ENCODE measurements at regions not wholly inside any gene's neighbourhood (a gene's known extent, or its start where the extent isn't known, plus 50 kb on each side); places are given as distances from the start of the nearest gene placed in this dataset.
"Not testable (repeated sequence)": the region's sequence is repeated elsewhere in the genome, so short reads cannot be mapped to it uniquely, and the experiment has no call there.

GRCh38 chr1:69077198-69077597, 490.5 kb upstream of the LRRC7 start:
- no peak overlapping the region for H3K27ac Mint-ChIP-seq
- no peaks in the 10 kb centered on the region for H3K27me3 Mint-ChIP-seq
- peaks cover 0 to 13% (median 3%) of the 10 kb centered on the region in 7 donors for H3K9me3 Mint-ChIP-seq
- H3K4me3 Mint-ChIP-seq, result no peak overlapping the region
- no peak for DNase-seq
- no peaks in the 10 kb centered on the region for H3K36me3 Mint-ChIP-seq
- ATAC-seq (ENCODE audit: low read depth in 2 of 2), result no peak
- H3K4me1 Mint-ChIP-seq, result no peaks in the 10 kb centered on the region

GRCh38 chr1:69077633-69078032, 490.1 kb upstream of the LRRC7 start:
- H3K36me3 Mint-ChIP-seq, result no peaks in the 10 kb centered on the region
- DNase-seq (no peak), ATAC-seq (ENCODE audit: low read depth in 2 of 2) (no peak)
- H3K27ac Mint-ChIP-seq, result no peak overlapping the region
- H3K4me3 Mint-ChIP-seq, result no peak overlapping the region
- H3K9me3 Mint-ChIP-seq, result peaks cover 0 to 9% (median 3%) of the 10 kb centered on the region in 7 donors
- no peaks in the 10 kb centered on the region for H3K27me3 Mint-ChIP-seq
- no peaks in the 10 kb centered on the region for H3K4me1 Mint-ChIP-seq

GRCh38 chr1:69081668-69082067, 486.1 kb upstream of the LRRC7 start:
- H3K4me1 Mint-ChIP-seq, result no peaks in the 10 kb centered on the region
- no peaks in the 10 kb centered on the region for H3K27me3 Mint-ChIP-seq
- ATAC-seq (ENCODE audit: low read depth in 2 of 2) (no peak), DNase-seq (no peak)
- no peak overlapping the region for H3K27ac Mint-ChIP-seq
- no peaks in the 10 kb centered on the region for H3K36me3 Mint-ChIP-seq
- peaks cover 0 to 11% (median 0%) of the 10 kb centered on the region in 7 donors for H3K9me3 Mint-ChIP-seq
- no peak overlapping the region for H3K4me3 Mint-ChIP-seq

- H3K36me3 Mint-ChIP-seq, result no peaks in the 10 kb centered on the region
- no peaks in the 10 kb centered on the region for H3K4me1 Mint-ChIP-seq
- H3K9me3 Mint-ChIP-seq, result peaks cover 0 to 11% (median under 1%) of the 10 kb centered on the region in 7 donors
- H3K4me3 Mint-ChIP-seq, result no peak overlapping the region
- DNase-seq (no peak), ATAC-seq (ENCODE audit: low read depth in 2 of 2) (no peak)
- H3K27me3 Mint-ChIP-seq, result no peaks in the 10 kb centered on the region
- no peak overlapping the region for H3K27ac Mint-ChIP-seq
Observed at GRCh38 chr1:69082312-69082711, 485.4 kb upstream of the LRRC7 start.

GRCh38 chr1:69086148-69086547, 481.6 kb upstream of the LRRC7 start:
- ATAC-seq (ENCODE audit: low read depth in 2 of 2), result no peak
- Mint-ChIP-seq H3K9me3 (peaks cover 0 to 29% (median 10%) of the 10 kb centered on the region in 7 donors), H3K4me1 (no peaks in the 10 kb centered on the region), H3K4me3 (no peak overlapping the region), H3K27ac (no peak overlapping the region), H3K27me3 (no peaks in the 10 kb centered on the region), H3K36me3 (peaks cover 0 to under 1% of the 10 kb centered on the region in 2 donors)
- no peak for DNase-seq

- no peak overlapping the region for H3K4me3 Mint-ChIP-seq
- ATAC-seq (ENCODE audit: low read depth in 2 of 2), result no peak
- H3K27ac Mint-ChIP-seq, result no peak overlapping the region
- H3K27me3 Mint-ChIP-seq, result no peaks in the 10 kb centered on the region
- H3K4me1 Mint-ChIP-seq, result no peaks in the 10 kb centered on the region
- H3K9me3 Mint-ChIP-seq, result peaks cover 6 to 29% (median 12%) of the 10 kb centered on the region in 7 donors
- no peak for DNase-seq
- peaks cover 0 to 7% of the 10 kb centered on the region in 2 donors for H3K36me3 Mint-ChIP-seq
Observed at GRCh38 chr1:69088571-69088970, 479.2 kb upstream of the LRRC7 start.

GRCh38 chr1:69090170-69090569, 477.6 kb upstream of the LRRC7 start:
- Mint-ChIP-seq H3K4me3 (no peak overlapping the region), H3K36me3 (peaks cover 0 to 7% of the 10 kb centered on the region in 2 donors), H3K27me3 (no peaks in the 10 kb centered on the region), H3K9me3 (peaks cover 6 to 30% (median 12%) of the 10 kb centered on the region in 7 donors), H3K27ac (no peak overlapping the region), H3K4me1 (no peaks in the 10 kb centered on the region)
- DNase-seq (no peak), ATAC-seq (ENCODE audit: low read depth in 2 of 2) (no peak)

GRCh38 chr1:69090752-69091151, 477.0 kb upstream of the LRRC7 start:
- Mint-ChIP-seq H3K36me3 (peaks cover 0 to 7% of the 10 kb centered on the region in 2 donors), H3K4me1 (no peaks in the 10 kb centered on the region), H3K9me3 (peaks cover 5 to 30% (median 12%) of the 10 kb centered on the region in 7 donors), H3K4me3 (no peak overlapping the region), H3K27me3 (no peaks in the 10 kb centered on the region), H3K27ac (no peak overlapping the region)
- no peak for DNase-seq
- no peak for ATAC-seq (ENCODE audit: low read depth in 2 of 2)

- H3K27ac Mint-ChIP-seq; H3K4me1 Mint-ChIP-seq; H3K27me3 Mint-ChIP-seq; H3K4me3 Mint-ChIP-seq; H3K36me3 Mint-ChIP-seq; DNase-seq; ATAC-seq (ENCODE audit: low read depth in 2 of 2): not testable (repeated sequence)
- H3K9me3 Mint-ChIP-seq, result peaks cover 0 to 14% (median 6%) of the 10 kb centered on the region in 7 donors
Observed at GRCh38 chr1:69102058-69102457, 465.7 kb upstream of the LRRC7 start.

GRCh38 chr1:69103213-69103612, 464.5 kb upstream of the LRRC7 start:
- no peak for DNase-seq
- Mint-ChIP-seq H3K27me3 (no peaks in the 10 kb centered on the region), H3K4me1 (no peaks in the 10 kb centered on the region), H3K27ac (no peak overlapping the region), H3K4me3 (no peak overlapping the region), H3K9me3 (peaks cover 0 to 18% (median 6%) of the 10 kb centered on the region in 7 donors), H3K36me3 (no peaks in the 10 kb centered on the region)
- no peak for ATAC-seq (ENCODE audit: low read depth in 2 of 2)

- Mint-ChIP-seq H3K9me3 (peaks cover 0 to 15% (median 6%) of the 10 kb centered on the region in 7 donors), H3K36me3 (no peaks in the 10 kb centered on the region), H3K27ac (no peak overlapping the region), H3K27me3 (no peaks in the 10 kb centered on the region), H3K4me3 (no peak overlapping the region), H3K4me1 (no peaks in the 10 kb centered on the region)
- no peak for DNase-seq
- ATAC-seq (ENCODE audit: low read depth in 2 of 2), result no peak
Observed at GRCh38 chr1:69103705-69104385, 463.9 kb upstream of the LRRC7 start.

GRCh38 chr1:69104894-69105293, 462.8 kb upstream of the LRRC7 start:
- DNase-seq (no peak), ATAC-seq (ENCODE audit: low read depth in 2 of 2) (no peak)
- H3K36me3 Mint-ChIP-seq, result no peaks in the 10 kb centered on the region
- no peak overlapping the region for H3K27ac Mint-ChIP-seq
- H3K4me3 Mint-ChIP-seq, result no peak overlapping the region
- H3K4me1 Mint-ChIP-seq, result no peaks in the 10 kb centered on the region
- H3K27me3 Mint-ChIP-seq, result no peaks in the 10 kb centered on the region
- H3K9me3 Mint-ChIP-seq, result peaks cover 0 to 14% (median 6%) of the 10 kb centered on the region in 7 donors

GRCh38 chr1:69109277-69109676, 458.4 kb upstream of the LRRC7 start:
- ATAC-seq (ENCODE audit: low read depth in 2 of 2) (no peak), DNase-seq (no peak)
- Mint-ChIP-seq H3K4me1 (no peaks in the 10 kb centered on the region), H3K27me3 (no peaks in the 10 kb centered on the region), H3K4me3 (no peak overlapping the region), H3K36me3 (no peaks in the 10 kb centered on the region), H3K27ac (no peak overlapping the region), H3K9me3 (peaks cover 0 to 10% (median 0%) of the 10 kb centered on the region in 7 donors)

- no peaks in the 10 kb centered on the region for H3K36me3 Mint-ChIP-seq
- DNase-seq (no peak), ATAC-seq (ENCODE audit: low read depth in 2 of 2) (no peak)
- H3K27me3 Mint-ChIP-seq, result no peaks in the 10 kb centered on the region
- H3K4me3 Mint-ChIP-seq, result no peak overlapping the region
- H3K4me1 Mint-ChIP-seq, result no peaks in the 10 kb centered on the region
- H3K27ac Mint-ChIP-seq, result no peak overlapping the region
- peaks cover 0 to 10% (median 1%) of the 10 kb centered on the region in 7 donors for H3K9me3 Mint-ChIP-seq
Observed at GRCh38 chr1:69110851-69111250, 456.9 kb upstream of the LRRC7 start.

Measured in naive B cell (primary cell).